ENCODE measurements at regions not wholly inside any gene's neighbourhood (a gene's known extent, or its start where the extent isn't known, plus 50 kb on each side); places are given as distances from the start of the nearest gene placed in this dataset.
A peak's percentile ranks its signal among the peaks of the same experiment; 100 is the strongest.

GRCh38 chr11:104404231-104405175, 240.6 kb upstream of the PDGFD start:
- no peak for DNase-seq

GRCh38 chr11:104402812-104403521, 239.0 kb upstream of the PDGFD start:
- DNase-seq, result no peak

DNA sequence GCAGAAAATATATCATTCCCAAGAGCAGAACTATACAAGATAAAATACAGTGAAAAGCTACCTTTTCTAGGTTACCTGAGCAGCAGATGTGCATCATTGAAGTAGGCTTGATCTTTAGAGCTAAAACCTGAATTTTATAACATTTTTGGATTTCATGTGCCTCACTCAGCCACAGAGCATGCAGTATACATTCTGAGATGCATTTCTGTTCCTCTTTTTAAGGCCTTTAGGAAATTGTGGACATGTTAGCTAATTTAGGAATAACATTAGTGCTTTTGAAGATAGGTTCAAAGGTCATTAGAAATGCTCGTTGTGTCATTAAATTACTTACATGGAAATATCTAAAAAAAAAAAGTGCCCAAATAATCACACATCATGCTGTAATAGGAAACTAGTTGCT, 230.6 kb upstream of the PDGFD start:
- DNase-seq, result no peak

- no peak for DNase-seq
Measured at GRCh38 chr11:104390651-104391050, 226.7 kb upstream of the PDGFD start.

DNA sequence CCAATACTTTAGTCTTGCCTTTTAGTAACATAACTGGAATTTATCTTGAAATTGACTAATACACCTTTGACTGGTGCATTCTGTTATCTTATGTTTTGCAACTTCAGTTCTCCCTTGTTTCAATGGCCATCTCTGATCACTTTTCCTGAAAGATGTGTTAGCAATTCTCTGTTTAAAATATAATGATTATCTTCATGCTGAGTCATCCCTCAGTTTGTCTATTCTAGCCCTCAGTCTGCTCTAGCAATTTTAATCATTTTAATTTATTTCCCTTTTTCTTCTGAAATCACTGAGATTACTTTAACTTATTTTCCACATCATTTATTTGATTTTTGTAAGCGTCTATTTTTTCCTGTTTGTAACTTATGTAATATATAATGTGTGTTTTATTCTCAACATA, 221.9 kb upstream of the PDGFD start:
- no peak for DNase-seq

DNA sequence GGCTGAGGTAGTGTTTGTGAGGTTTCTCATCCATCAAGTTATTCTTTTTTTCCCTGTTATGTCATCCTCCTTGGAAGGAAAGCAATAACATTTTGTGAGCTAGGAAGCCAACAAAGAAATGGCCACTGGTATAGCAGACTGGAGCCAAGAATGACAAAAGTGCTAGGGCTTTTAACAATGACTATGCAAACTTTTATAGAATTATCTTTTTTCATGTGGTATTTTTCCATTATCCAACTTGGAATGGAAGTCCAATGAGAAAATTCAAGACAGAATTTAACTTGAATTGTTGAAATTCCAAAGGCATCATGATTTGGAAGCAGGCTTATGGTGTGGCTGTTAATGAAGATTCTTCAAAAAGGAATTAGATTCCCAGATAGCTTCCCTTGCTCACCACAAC, 216.4 kb upstream of the PDGFD start:
- no peak for DNase-seq

DNA sequence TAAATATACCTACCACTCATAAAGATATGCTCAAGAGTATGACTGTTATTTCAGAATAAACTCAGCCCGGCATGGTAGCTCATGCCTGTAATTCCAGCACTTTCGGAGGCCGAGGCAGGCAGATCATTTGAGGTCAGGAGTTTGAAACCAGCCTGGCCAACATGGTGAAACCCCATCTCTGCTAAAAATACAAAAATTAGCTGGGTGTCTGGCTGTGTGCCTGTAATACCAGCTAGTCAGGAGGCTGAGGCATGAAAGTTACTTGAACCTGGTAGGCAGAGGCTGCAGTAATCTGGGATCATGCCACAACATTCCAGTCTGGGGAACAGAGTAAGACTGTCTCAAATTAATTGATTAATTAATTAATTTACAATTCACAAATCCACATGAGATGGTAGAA, 208.2 kb upstream of the PDGFD start:
- no peak for DNase-seq

GRCh38 chr11:104370478-104370877, 206.5 kb upstream of the PDGFD start:
- no peak for DNase-seq

DNA sequence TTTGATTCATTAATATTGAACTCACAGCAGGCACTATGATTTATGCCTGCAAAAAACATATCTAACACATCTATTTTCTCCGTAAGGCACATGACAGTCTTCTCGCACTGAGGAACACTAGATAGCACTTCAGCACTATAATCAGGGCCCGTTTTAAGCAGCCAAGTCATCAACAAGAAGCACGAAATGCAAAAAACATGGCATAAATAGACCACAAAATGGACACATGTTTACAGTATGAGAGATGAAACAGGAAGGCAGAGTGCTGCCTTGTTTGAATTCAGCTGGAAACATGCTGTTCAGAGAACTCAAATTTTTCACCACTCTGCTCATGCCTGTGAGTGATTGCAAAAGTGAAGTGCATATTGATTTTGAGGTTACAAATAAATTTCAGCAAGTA, 205.8 kb upstream of the PDGFD start:
- DNase-seq, result no peak

DNA sequence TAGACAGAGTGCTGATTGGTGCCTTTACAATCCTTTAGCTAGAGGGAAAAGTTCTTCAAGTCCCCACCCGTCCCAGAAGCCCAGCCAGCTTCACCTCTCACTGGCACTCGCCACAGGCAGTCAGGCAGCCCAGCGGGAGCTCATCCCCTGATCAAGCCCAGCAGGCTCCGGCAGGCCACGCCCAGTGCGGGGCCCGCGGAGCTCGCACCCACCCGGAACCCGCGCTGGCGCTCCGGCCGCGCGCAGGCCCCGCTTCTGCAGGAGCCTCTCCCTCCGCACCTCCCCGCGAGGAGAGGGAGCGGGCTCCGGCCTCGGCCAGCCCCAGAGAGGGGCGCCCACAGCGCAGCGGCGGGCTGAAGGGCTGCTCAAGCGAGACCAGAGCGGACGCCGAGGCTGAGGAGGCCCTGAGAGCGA, 202.4 kb upstream of the PDGFD start:
- no peak for DNase-seq

GRCh38 chr11:104365676-104366075, 201.7 kb upstream of the PDGFD start:
- DNase-seq, result no peak

- no peak for DNase-seq
Measured at GRCh38 chr11:104361975-104362374, 198.0 kb upstream of the PDGFD start.

GRCh38 chr11:104352036-104352435, 188.1 kb upstream of the PDGFD start:
- DNase-seq, result peak; percentile 32

DNA sequence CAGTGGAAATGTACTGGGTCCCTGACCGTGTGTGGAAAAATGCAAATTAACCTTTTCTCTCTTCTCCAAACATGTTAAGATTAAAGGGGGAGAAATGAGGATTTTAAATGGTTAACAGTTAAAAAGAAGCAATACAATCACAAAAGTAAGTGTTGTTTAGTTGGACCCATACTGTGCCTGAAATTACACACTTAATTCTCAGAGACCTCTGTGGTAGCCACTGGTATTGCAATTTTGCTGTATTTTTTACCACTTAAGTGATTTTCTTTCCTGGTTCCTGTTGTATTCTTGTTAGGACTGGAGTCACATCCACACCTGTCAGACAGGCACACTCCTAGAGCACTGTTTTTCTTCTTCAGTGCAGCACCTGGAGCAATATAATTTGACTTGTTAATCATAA, 179.6 kb upstream of the PDGFD start:
- DNase-seq, result no peak

- DNase-seq, result no peak
Measured at GRCh38 chr11:104340590-104340989, 176.6 kb upstream of the PDGFD start.

GRCh38 chr11:104339380-104339831, 175.5 kb upstream of the PDGFD start:
- no peak for DNase-seq

GRCh38 chr11:104338186-104338585, 174.2 kb upstream of the PDGFD start:
- DNase-seq, result no peak

DNA sequence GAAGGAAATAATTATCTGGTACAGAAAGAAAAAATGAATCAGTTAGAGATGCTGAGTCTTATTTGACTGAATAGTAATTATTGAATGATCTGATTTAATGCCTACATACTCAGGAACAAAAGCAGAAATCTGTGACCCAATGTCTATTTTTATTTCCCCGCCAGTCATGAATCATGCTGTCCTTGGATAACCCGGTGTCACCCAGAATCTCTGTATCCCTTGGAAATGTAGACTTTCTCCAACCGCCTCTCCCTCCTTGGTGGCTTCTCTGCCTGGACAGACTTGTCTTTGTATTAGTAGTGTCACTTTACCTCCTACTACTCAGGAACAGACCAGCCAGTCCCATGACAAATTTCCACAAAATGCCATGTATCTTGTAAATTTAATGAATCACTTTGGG, 173.3 kb upstream of the PDGFD start:
- DNase-seq, result no peak

DNA sequence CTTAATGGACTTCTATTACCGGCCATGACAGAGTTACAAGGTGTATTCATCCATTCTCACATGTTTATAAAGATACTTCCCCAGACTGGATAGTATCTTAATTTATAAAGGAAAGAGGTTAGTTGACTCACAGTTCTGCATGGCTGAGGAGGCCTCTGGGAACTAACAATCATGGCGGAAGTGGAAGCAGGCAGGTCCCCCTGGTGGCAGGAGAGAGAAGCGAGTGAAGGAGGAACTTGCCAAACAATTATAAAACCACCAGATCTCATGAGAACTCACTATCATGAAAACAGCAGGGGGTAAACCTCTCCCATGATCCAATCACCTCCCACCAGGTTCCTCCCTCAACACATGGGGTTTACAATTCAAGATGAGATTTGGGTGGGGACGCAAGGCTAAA, 170.0 kb upstream of the PDGFD start:
- DNase-seq, result no peak

- DNase-seq, result no peak
Measured at GRCh38 chr11:104332110-104332509, 168.2 kb upstream of the PDGFD start.

DNA sequence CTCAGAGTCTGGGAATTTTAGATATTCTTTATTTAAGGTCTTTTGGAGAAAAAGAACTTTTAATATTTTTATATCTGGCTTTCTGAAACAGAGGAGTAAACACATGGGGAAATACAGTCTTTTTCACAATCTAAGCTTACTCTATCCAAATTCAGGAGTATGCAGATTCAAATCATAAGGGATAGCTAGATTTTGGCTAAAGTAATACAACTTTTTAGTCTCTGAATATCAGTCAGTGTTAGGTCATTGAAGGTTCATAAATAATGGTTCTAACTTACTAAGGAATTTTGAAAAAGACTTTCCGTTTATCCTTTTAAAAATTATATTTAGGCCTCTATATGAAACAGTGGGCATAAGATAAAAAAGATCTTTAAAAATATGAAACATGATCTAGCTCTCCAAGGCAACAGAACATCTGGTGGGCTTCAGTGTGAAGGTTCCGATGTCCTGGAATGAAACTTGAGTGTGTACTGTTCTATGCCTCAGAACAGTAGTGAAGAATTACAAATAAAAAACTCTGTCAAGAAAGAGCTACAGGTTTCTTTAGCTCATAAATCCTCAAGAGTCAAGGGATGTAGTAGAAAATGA, 165.2 kb upstream of the PDGFD start:
- no peak for DNase-seq

- peak; percentile 10 for DNase-seq
Measured at GRCh38 chr11:104328512-104328907, 164.6 kb upstream of the PDGFD start.

- DNase-seq, result no peak
Measured at GRCh38 chr11:104327861-104328511, 164.0 kb upstream of the PDGFD start.
